GM21723 (cell line): ENCODE measurements at regions not wholly inside any gene's neighbourhood (a gene's known extent, or its start where the extent isn't known, plus 50 kb on each side); places are given as distances from the start of the nearest gene placed in this dataset.
"Not testable (repeated sequence)": the region's sequence is repeated elsewhere in the genome, so short reads cannot be mapped to it uniquely, and the experiment has no call there.

ENCODE experiments used
- ATAC-seq: cut with Tn5 transposase; IDR thresholded peaks from one replicate; pipeline ENCODE4 v1.9.1; 2021; ENCODE audit warnings: mild to moderate bottlenecking, moderate library complexity; ENCODE audit not compliant: unreplicated experiment

GRCh38 chr11:116070520-116070919 is 566.3 kb upstream of the CADM1 start:
- ATAC-seq = no peak

- ATAC-seq = no peak
Observed at GRCh38 chr11:116066777-116067176, 562.6 kb upstream of the CADM1 start.

- no peak for ATAC-seq
Observed at GRCh38 chr11:116065986-116066385, 561.8 kb upstream of the CADM1 start.

- no peak for ATAC-seq
Observed at GRCh38 chr11:116065191-116065895, 561.1 kb upstream of the CADM1 start.

GRCh38 chr11:116062490-116063171 is 558.4 kb upstream of the CADM1 start:
- no peak for ATAC-seq

GRCh38 chr11:116062129-116062489 is 557.9 kb upstream of the CADM1 start:
- no peak for ATAC-seq

GRCh38 chr11:116061322-116061721 is 557.1 kb upstream of the CADM1 start:
- no peak for ATAC-seq

- ATAC-seq = no peak
Observed at GRCh38 chr11:116059919-116060318, 555.7 kb upstream of the CADM1 start.

- ATAC-seq = no peak
Observed at GRCh38 chr11:116057000-116057399, 552.8 kb upstream of the CADM1 start.

- ATAC-seq = no peak
Observed at GRCh38 chr11:116055064-116055463, 550.8 kb upstream of the CADM1 start.

GRCh38 chr11:116053548-116053919 is 549.3 kb upstream of the CADM1 start:
- no peak for ATAC-seq

- no peak for ATAC-seq
Observed at GRCh38 chr11:116052603-116053547, 548.7 kb upstream of the CADM1 start.

- no peak for ATAC-seq
Observed at GRCh38 chr11:116051494-116051893, 547.3 kb upstream of the CADM1 start.

GRCh38 chr11:116049383-116049782 is 545.2 kb upstream of the CADM1 start:
- ATAC-seq = no peak

GRCh38 chr11:116046127-116046526 is 541.9 kb upstream of the CADM1 start:
- ATAC-seq = no peak

GRCh38 chr11:116044941-116045340 is 540.7 kb upstream of the CADM1 start:
- ATAC-seq = no peak

- ATAC-seq = no peak
Observed at GRCh38 chr11:116044520-116044919, 540.3 kb upstream of the CADM1 start.

GRCh38 chr11:116043857-116044256 is 539.6 kb upstream of the CADM1 start:
- no peak for ATAC-seq

- ATAC-seq = not testable (repeated sequence)
Observed at GRCh38 chr11:116043059-116043458, 538.8 kb upstream of the CADM1 start.

- no peak for ATAC-seq
Observed at GRCh38 chr11:116042146-116042545, 537.9 kb upstream of the CADM1 start.

GRCh38 chr11:116037861-116038260 is 533.6 kb upstream of the CADM1 start:
- ATAC-seq = no peak

- no peak for ATAC-seq
Observed at GRCh38 chr11:116035977-116036376, 531.8 kb upstream of the CADM1 start.
